NT2/D1 (cell line): ENCODE measurements at regions not wholly inside any gene's neighbourhood (a gene's known extent, or its start where the extent isn't known, plus 50 kb on each side); places are given as distances from the start of the nearest gene placed in this dataset.

Source experiments
- SUZ12 ChIP-seq: IDR thresholded peaks from 2 replicates; pipeline ENCODE4 v1.6.1; 2011; ENCODE audit not compliant: insufficient read length, insufficient read depth; ENCODE audit errors: extremely low read depth
- YY1 ChIP-seq: IDR thresholded peaks from 2 replicates; pipeline ENCODE4 v1.6.1; 2011; ENCODE audit not compliant: insufficient read length, insufficient read depth

- no peak for TF ChIP-seq YY1
- TF ChIP-seq SUZ12: no peak
Observed at GRCh38 chr2:18219676-18220075, 340.8 kb downstream of the RDH14 start.
